ENCODE measurements at regions not wholly inside any gene's neighbourhood (a gene's known extent, or its start where the extent isn't known, plus 50 kb on each side); places are given as distances from the start of the nearest gene placed in this dataset.

DNA sequence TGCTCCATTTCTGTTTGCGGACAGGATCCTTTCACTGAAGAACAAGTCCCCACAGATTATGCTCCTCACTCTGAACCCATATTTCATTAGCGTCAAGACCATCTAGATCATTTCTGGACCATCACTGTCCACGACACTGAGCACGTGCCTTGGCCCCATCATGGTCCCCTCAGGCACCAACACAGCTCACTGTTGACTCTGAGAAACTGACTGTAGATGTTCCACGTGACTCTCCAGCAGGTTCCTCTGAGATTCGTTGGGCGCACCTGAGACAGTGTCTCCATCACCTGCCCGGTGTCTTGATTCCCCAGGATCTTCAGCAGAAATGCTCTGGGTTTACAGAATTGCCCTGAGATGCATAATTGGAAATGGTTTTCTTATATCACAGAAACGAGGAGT, 985.4 kb downstream of the TMEM121 start:
- TF ChIP-seq POLR2AphosphoS5 (IDR thresholded peaks at IDR 0.05; ENCODE audit: insufficient read depth, low read depth, low read length) (no peak), EZH2 (IDR thresholded peaks at IDR 0.05; ENCODE audit: borderline replicate concordance, low read depth, low read length, severe bottlenecking) (no peak), POLR2A (IDR thresholded peaks at IDR 0.05; ENCODE audit: low read depth, low read length) (no peak)

Measured in endothelial cell of umbilical vein (primary cell).